HEK293 (cell line): ENCODE measurements at regions not wholly inside any gene's neighbourhood (a gene's known extent, or its start where the extent isn't known, plus 50 kb on each side); places are given as distances from the start of the nearest gene placed in this dataset.

Source experiments
- CTCF ChIA-PET: fragments of 350-600 bp; formaldehyde crosslinking; extraction: SDS; loops from one replicate; lab custom pipeline; 2021; ENCODE audit warnings: antibody characterized with exemption; lab: Yijun Ruan, JAX
- POLR2A ChIA-PET: fragments of 300-600 bp; formaldehyde crosslinking; extraction: SDS; loops from one replicate; lab custom pipeline; 2020; ENCODE audit warnings: antibody characterized with exemption, inconsistent platforms; lab: Yijun Ruan, JAX
- H3K27ac ChIP-seq: fragments of 200-500 bp; sonication (Bioruptor generic); 2 replicates; pipeline ENCODE4 v1.5.1; 2014; ENCODE audit warnings: low read depth, low read length, control low read depth, inconsistent platforms; ENCODE audit errors: extremely low read depth
- H3K36me3 ChIP-seq, 2 experiments: fragments of 200-500 bp in 1 of 2; sonication (Bioruptor generic) in 1 of 2; 1 replicate in 1 of 2; 2 replicates in 1 of 2; pipeline ENCODE4 v1.5.1; 2014 to 2017; ENCODE audit warnings: inconsistent platforms in 2 of 2, low read length in 2 of 2; ENCODE audit not compliant: control insufficient read depth in 2 of 2, insufficient read depth in 1 of 2
- H3K4me1 ChIP-seq: fragments of 200-500 bp; sonication (Bioruptor generic); 2 replicates; pipeline ENCODE4 v1.5.1; 2014; ENCODE audit warnings: mild to moderate bottlenecking, low read length, inconsistent platforms; ENCODE audit not compliant: control insufficient read depth, insufficient read depth
- H3K4me3 ChIP-seq: 2 replicates; pipeline ENCODE4 v1.5.1; 2011; ENCODE audit warnings: low read depth, mild to moderate bottlenecking, control low read depth, low read length, moderate library complexity
- H3K9me3 ChIP-seq: fragments of 200-500 bp; sonication (Bioruptor generic); 2 replicates; pipeline ENCODE4 v1.5.1; 2014; ENCODE audit warnings: low read depth, low read length, inconsistent platforms; ENCODE audit not compliant: control insufficient read depth, insufficient read depth
- BCL11A ChIP-seq: fragments of 450-650 bp; formaldehyde crosslinking; IDR thresholded peaks from 2 replicates; pipeline ENCODE4 v1.5.1; 2016; ENCODE audit warnings: low read depth, missing biosample characterization, missing genetic modification characterization
- HIC1 ChIP-seq: fragments of 450-650 bp; formaldehyde crosslinking; IDR thresholded peaks from 2 replicates; pipeline ENCODE4 v1.5.1; 2016; ENCODE audit warnings: missing biosample characterization, missing genetic modification characterization
- SETDB1 ChIP-seq: IDR thresholded peaks from one replicate; pipeline ENCODE4 v1.6.1; 2017; ENCODE audit warnings: mild to moderate bottlenecking, low read length, moderate library complexity, mixed read lengths; ENCODE audit not compliant: insufficient read length
- SP3 ChIP-seq: fragments of 450-650 bp; formaldehyde crosslinking; IDR thresholded peaks from 2 replicates; pipeline ENCODE4 v1.5.1; 2016; ENCODE audit warnings: missing biosample characterization, missing genetic modification characterization
- ZBTB26 ChIP-seq: fragments of 450-650 bp; formaldehyde crosslinking; optimal IDR thresholded peaks from 2 replicates; pipeline ENCODE3; 2016; ENCODE audit warnings: missing biosample characterization, mild to moderate bottlenecking, missing genetic modification characterization
- ZNF10 ChIP-seq: fragments of 450-650 bp; formaldehyde crosslinking; IDR thresholded peaks from 2 replicates; pipeline ENCODE4 v1.5.1; 2017; ENCODE audit warnings: missing biosample characterization, missing genetic modification characterization
- ZNF146 ChIP-seq: fragments of 450-650 bp; formaldehyde crosslinking; IDR thresholded peaks from 2 replicates; pipeline ENCODE4 v1.5.1; 2016; ENCODE audit warnings: missing biosample characterization, missing genetic modification characterization
- ZNF155 ChIP-seq: fragments of 450-650 bp; formaldehyde crosslinking; IDR thresholded peaks from 2 replicates; pipeline ENCODE4 v1.5.1; 2016; ENCODE audit warnings: missing biosample characterization, missing genetic modification characterization
- ZNF202 ChIP-seq: fragments of 450-650 bp; formaldehyde crosslinking; IDR thresholded peaks from 2 replicates; pipeline ENCODE4 v1.5.1; 2016; ENCODE audit warnings: missing biosample characterization, missing genetic modification characterization, borderline replicate concordance
- ZNF362 ChIP-seq: fragments of 450-650 bp; formaldehyde crosslinking; IDR thresholded peaks from 2 replicates; pipeline ENCODE4 v1.5.1; 2016; ENCODE audit warnings: missing biosample characterization, missing genetic modification characterization
- ZNF548 ChIP-seq: fragments of 450-650 bp; formaldehyde crosslinking; IDR thresholded peaks from 2 replicates; pipeline ENCODE4 v1.5.1; 2016; ENCODE audit warnings: missing biosample characterization, missing genetic modification characterization
- ZNF555 ChIP-seq: fragments of 450-650 bp; formaldehyde crosslinking; conservative IDR thresholded peaks from 2 replicates; pipeline ENCODE4 v1.5.1; 2017; ENCODE audit warnings: missing biosample characterization, mild to moderate bottlenecking, missing genetic modification characterization, inconsistent platforms
- ZNF558 ChIP-seq: fragments of 450-650 bp; formaldehyde crosslinking; IDR thresholded peaks from 2 replicates; pipeline ENCODE4 v1.5.1; 2016; ENCODE audit warnings: missing biosample characterization, missing genetic modification characterization
- ZNF654 ChIP-seq: fragments of 450-650 bp; formaldehyde crosslinking; IDR thresholded peaks from 2 replicates; pipeline ENCODE4 v1.5.1; 2016; ENCODE audit warnings: low read depth, missing biosample characterization, missing genetic modification characterization
- ZNF658 ChIP-seq: fragments of 450-650 bp; formaldehyde crosslinking; IDR thresholded peaks from 2 replicates; pipeline ENCODE4; 2016; ENCODE audit warnings: missing biosample characterization, missing genetic modification characterization
- ZXDB ChIP-seq: fragments of 450-650 bp; formaldehyde crosslinking; IDR thresholded peaks from 2 replicates; pipeline ENCODE4 v1.5.1; 2016; ENCODE audit warnings: missing biosample characterization, missing genetic modification characterization
- TF ChIP-seq, protein P1 (sequence below): fragments of 450-650 bp; formaldehyde crosslinking; IDR thresholded peaks from 2 replicates; pipeline ENCODE4 v1.5.1; 2017; ENCODE audit warnings: missing biosample characterization, missing genetic modification characterization
- TF ChIP-seq, protein P2 (sequence below): fragments of 450-650 bp; formaldehyde crosslinking; IDR thresholded peaks from 2 replicates; pipeline ENCODE4 v1.5.1; 2016; ENCODE audit warnings: missing biosample characterization, missing genetic modification characterization
- TF ChIP-seq, protein P3 (sequence below): fragments of 450-650 bp; formaldehyde crosslinking; IDR thresholded peaks from 2 replicates; pipeline ENCODE4 v1.5.1; 2017; ENCODE audit warnings: missing biosample characterization, missing genetic modification characterization

- TF ChIP-seq, protein P1, sequence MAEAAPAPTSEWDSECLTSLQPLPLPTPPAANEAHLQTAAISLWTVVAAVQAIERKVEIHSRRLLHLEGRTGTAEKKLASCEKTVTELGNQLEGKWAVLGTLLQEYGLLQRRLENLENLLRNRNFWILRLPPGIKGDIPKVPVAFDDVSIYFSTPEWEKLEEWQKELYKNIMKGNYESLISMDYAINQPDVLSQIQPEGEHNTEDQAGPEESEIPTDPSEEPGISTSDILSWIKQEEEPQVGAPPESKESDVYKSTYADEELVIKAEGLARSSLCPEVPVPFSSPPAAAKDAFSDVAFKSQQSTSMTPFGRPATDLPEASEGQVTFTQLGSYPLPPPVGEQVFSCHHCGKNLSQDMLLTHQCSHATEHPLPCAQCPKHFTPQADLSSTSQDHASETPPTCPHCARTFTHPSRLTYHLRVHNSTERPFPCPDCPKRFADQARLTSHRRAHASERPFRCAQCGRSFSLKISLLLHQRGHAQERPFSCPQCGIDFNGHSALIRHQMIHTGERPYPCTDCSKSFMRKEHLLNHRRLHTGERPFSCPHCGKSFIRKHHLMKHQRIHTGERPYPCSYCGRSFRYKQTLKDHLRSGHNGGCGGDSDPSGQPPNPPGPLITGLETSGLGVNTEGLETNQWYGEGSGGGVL, result no peak
- TF ChIP-seq SP3 (tag by site-specific recombination) (no peak), ZXDB (tag by site-specific recombination) (no peak), ZNF548 (tag by site-specific recombination) (no peak), ZNF362 (tag by site-specific recombination) (no peak)
- TF ChIP-seq, protein P2, sequence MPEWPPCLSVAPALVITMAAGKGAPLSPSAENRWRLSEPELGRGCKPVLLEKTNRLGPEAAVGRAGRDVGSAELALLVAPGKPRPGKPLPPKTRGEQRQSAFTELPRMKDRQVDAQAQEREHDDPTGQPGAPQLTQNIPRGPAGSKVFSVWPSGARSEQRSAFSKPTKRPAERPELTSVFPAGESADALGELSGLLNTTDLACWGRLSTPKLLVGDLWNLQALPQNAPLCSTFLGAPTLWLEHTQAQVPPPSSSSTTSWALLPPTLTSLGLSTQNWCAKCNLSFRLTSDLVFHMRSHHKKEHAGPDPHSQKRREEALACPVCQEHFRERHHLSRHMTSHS, result no peak
- TF ChIP-seq, all 188 proteins: peak for 0
Observed at GRCh38 chr4:17250591-17250990, 261.3 kb downstream of the QDPR start (continued).

DNA sequence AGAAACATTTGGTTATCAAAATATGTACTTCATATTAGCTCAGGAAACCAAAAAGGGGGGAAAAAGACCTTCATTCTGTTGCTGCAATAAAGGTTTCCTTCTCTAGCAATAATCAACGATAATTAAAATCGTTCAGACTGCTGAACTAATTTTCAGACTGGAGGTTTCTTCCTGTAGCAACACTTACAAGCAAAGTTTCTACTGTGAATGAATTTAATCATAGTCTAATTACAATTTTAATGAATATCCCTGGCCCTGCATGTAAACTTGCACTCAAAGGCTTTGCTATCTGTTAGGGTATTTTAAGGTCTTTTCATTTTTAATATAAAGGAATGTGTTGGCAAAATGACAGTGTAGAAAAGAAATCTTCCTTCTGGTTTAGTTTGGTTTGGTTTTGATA is 265.2 kb downstream of the QDPR start:
- no peak for TF ChIP-seq ZNF558
- no peak for TF ChIP-seq ZNF146 (tag by site-specific recombination)
- TF ChIP-seq, protein P3, sequence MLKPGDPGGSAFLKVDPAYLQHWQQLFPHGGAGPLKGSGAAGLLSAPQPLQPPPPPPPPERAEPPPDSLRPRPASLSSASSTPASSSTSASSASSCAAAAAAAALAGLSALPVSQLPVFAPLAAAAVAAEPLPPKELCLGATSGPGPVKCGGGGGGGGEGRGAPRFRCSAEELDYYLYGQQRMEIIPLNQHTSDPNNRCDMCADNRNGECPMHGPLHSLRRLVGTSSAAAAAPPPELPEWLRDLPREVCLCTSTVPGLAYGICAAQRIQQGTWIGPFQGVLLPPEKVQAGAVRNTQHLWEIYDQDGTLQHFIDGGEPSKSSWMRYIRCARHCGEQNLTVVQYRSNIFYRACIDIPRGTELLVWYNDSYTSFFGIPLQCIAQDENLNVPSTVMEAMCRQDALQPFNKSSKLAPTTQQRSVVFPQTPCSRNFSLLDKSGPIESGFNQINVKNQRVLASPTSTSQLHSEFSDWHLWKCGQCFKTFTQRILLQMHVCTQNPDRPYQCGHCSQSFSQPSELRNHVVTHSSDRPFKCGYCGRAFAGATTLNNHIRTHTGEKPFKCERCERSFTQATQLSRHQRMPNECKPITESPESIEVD (tag by site-specific recombination), result no peak
- TF ChIP-seq ZNF155 (tag by site-specific recombination), result no peak
- no peak for TF ChIP-seq ZNF555 (tag by site-specific recombination)
- no peak for TF ChIP-seq HIC1 (tag by site-specific recombination)
- no peak for TF ChIP-seq ZNF10 (tag by site-specific recombination)
- no peak for TF ChIP-seq ZNF202 (tag by site-specific recombination)
- TF ChIP-seq SETDB1, result no peak
- TF ChIP-seq ZNF654 (tag by site-specific recombination), result no peak
- TF ChIP-seq ZBTB26 (tag by site-specific recombination), result no peak
- TF ChIP-seq ZNF658 (tag by site-specific recombination), result no peak
- no peak for TF ChIP-seq BCL11A (tag by site-specific recombination)

More for the DNA sequence above, 265.2 kb downstream of the QDPR start:
- POLR2A ChIA-PET, result no interaction called here
- no peaks in the 10 kb centered on the region for H3K36me3 ChIP-seq
- no peaks in the 10 kb centered on the region for H3K9me3 ChIP-seq
- CTCF ChIA-PET, result no interaction called here
- no peak overlapping the region for H3K27ac ChIP-seq
- H3K4me3 ChIP-seq, result no peak overlapping the region
- H3K4me1 ChIP-seq, result no peaks in the 10 kb centered on the region
